ENCODE measurements at regions not wholly inside any gene's neighbourhood (a gene's known extent, or its start where the extent isn't known, plus 50 kb on each side); places are given as distances from the start of the nearest gene placed in this dataset.

DNA sequence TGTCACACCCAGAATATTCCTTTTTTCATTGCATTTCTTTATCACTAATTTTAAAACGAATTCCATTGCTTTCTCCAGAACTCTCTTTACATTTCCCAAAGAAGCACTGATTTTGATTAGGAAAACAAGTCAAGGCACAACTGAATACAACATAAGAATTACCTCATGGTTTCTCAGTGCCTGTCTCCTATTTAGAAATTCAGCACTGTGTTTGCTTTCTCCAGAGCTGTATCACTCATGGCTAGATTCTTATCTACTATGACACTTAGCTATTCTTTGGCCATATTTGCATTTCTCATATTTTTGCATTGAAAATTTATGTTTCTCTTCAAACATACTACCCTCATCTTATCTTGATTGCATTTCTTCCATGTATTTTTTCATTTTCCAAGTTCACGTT lies 1402.0 kb downstream of the MRPL39 start:
- Histone ChIP-seq H3K79me2 (ENCODE audit: insufficient read depth, low read length) (no peaks in the 10 kb centered on the region), H4K20me1 (ENCODE audit: insufficient read depth, low read length, poor library complexity, severe bottlenecking) (no peaks in the 10 kb centered on the region), H2AFZ (ENCODE audit: low read length) (no peak overlapping the region), H3K9me2 (replicated peaks; ENCODE audit: low read depth, low read length) (no peaks in the 10 kb centered on the region), H3K9ac (ENCODE audit: low read depth, low read length, poor library complexity, severe bottlenecking) (no peak overlapping the region), H3K4me2 (ENCODE audit: low read depth, low read length, poor library complexity, severe bottlenecking) (no peak overlapping the region), H3K4me3 (ENCODE audit: low read length, poor library complexity, severe bottlenecking) (no peak overlapping the region), H3K36me3 (ENCODE audit: insufficient read depth, low read length) (no peaks in the 10 kb centered on the region), H3K4me1 (ENCODE audit: insufficient read depth, low read length, poor library complexity, severe bottlenecking) (no peaks in the 10 kb centered on the region), H3K27me3 (ENCODE audit: insufficient read depth, low read length, poor library complexity, severe bottlenecking) (no peaks in the 10 kb centered on the region), H3K9me3 (ENCODE audit: insufficient read depth, low read depth, low read length) (no peaks in the 10 kb centered on the region), H3F3A (ENCODE audit: low read depth) (no peaks in the 10 kb centered on the region)
- TF ChIP-seq EZH2phosphoT487 (IDR thresholded peaks at IDR 0.05; ENCODE audit: borderline replicate concordance), result no peak
- TF ChIP-seq, protein P1, sequence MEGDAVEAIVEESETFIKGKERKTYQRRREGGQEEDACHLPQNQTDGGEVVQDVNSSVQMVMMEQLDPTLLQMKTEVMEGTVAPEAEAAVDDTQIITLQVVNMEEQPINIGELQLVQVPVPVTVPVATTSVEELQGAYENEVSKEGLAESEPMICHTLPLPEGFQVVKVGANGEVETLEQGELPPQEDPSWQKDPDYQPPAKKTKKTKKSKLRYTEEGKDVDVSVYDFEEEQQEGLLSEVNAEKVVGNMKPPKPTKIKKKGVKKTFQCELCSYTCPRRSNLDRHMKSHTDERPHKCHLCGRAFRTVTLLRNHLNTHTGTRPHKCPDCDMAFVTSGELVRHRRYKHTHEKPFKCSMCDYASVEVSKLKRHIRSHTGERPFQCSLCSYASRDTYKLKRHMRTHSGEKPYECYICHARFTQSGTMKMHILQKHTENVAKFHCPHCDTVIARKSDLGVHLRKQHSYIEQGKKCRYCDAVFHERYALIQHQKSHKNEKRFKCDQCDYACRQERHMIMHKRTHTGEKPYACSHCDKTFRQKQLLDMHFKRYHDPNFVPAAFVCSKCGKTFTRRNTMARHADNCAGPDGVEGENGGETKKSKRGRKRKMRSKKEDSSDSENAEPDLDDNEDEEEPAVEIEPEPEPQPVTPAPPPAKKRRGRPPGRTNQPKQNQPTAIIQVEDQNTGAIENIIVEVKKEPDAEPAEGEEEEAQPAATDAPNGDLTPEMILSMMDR (conservative IDR thresholded peaks at IDR 0.05; ENCODE audit: low read length), result no peak

DNA sequence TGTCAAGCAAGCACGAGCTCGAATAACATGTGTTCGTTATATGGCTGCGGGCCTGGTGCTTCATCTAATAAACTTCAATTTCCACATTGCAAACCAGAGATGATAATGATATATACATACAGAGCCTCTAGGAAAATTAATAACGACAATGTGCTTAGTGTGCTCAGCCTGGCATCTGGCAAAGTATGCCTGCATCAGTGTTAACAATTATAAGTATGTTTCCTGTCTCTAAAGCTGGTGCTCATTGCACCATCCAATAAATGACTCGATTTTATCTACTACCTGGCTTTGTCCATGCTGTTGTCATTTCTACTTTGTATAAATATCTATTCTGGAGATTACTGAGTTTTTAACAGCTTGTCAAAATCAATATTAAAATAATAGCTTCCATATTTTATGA lies 1402.6 kb downstream of the MRPL39 start:
- H3K9me2 ChIP-seq (replicated peaks; ENCODE audit: low read depth, low read length), result no peaks in the 10 kb centered on the region
- no peaks in the 10 kb centered on the region for H3K4me1 ChIP-seq (ENCODE audit: insufficient read depth, low read length, poor library complexity, severe bottlenecking)
- no peak overlapping the region for H3K4me2 ChIP-seq (ENCODE audit: low read depth, low read length, poor library complexity, severe bottlenecking)
- no peak overlapping the region for H3K4me3 ChIP-seq (ENCODE audit: low read length, poor library complexity, severe bottlenecking)
- H3K36me3 ChIP-seq (ENCODE audit: insufficient read depth, low read length), result no peaks in the 10 kb centered on the region
- TF ChIP-seq, protein P1 (conservative IDR thresholded peaks at IDR 0.05; ENCODE audit: low read length), result no peak
- no peak for TF ChIP-seq EZH2phosphoT487 (IDR thresholded peaks at IDR 0.05; ENCODE audit: borderline replicate concordance)
- no peak overlapping the region for H3K9ac ChIP-seq (ENCODE audit: low read depth, low read length, poor library complexity, severe bottlenecking)
- no peaks in the 10 kb centered on the region for H3F3A ChIP-seq (ENCODE audit: low read depth)
- H3K27me3 ChIP-seq (ENCODE audit: insufficient read depth, low read length, poor library complexity, severe bottlenecking), result no peaks in the 10 kb centered on the region
- H3K9me3 ChIP-seq (ENCODE audit: insufficient read depth, low read depth, low read length), result no peaks in the 10 kb centered on the region
- no peaks in the 10 kb centered on the region for H4K20me1 ChIP-seq (ENCODE audit: insufficient read depth, low read length, poor library complexity, severe bottlenecking)
- H3K79me2 ChIP-seq (ENCODE audit: insufficient read depth, low read length), result no peaks in the 10 kb centered on the region
- H2AFZ ChIP-seq (ENCODE audit: low read length), result no peak overlapping the region

DNA sequence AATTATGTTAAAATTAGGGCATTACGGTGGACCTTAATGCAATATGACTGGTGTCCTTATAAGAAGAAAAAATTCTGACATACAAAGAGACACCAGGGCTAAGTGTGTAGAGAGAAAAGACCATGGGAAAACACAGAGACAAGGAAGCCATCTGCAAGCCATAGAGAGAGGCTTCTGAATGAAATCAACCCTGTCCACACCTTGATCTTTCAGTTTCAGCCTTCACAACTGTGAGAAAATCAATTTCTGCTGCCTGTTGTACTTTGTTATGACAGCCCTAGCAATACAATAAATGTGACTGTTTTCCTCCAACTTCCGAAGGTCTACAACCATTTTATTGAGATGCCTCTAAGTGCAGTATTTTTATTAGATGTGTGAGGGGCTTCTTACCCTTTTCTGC lies 1407.2 kb downstream of the MRPL39 start:
- Histone ChIP-seq H3K36me3 (ENCODE audit: insufficient read depth, low read length) (no peaks in the 10 kb centered on the region), H3K27me3 (ENCODE audit: insufficient read depth, low read length, poor library complexity, severe bottlenecking) (no peaks in the 10 kb centered on the region), H3K4me1 (ENCODE audit: insufficient read depth, low read length, poor library complexity, severe bottlenecking) (no peaks in the 10 kb centered on the region), H3K79me2 (ENCODE audit: insufficient read depth, low read length) (no peaks in the 10 kb centered on the region), H3F3A (ENCODE audit: low read depth) (no peaks in the 10 kb centered on the region), H3K9me3 (ENCODE audit: insufficient read depth, low read depth, low read length) (no peaks in the 10 kb centered on the region), H4K20me1 (ENCODE audit: insufficient read depth, low read length, poor library complexity, severe bottlenecking) (no peaks in the 10 kb centered on the region), H3K9me2 (replicated peaks; ENCODE audit: low read depth, low read length) (no peaks in the 10 kb centered on the region), H3K4me3 (ENCODE audit: low read length, poor library complexity, severe bottlenecking) (no peak overlapping the region), H3K4me2 (ENCODE audit: low read depth, low read length, poor library complexity, severe bottlenecking) (no peak overlapping the region), H2AFZ (ENCODE audit: low read length) (no peak overlapping the region), H3K9ac (ENCODE audit: low read depth, low read length, poor library complexity, severe bottlenecking) (no peak overlapping the region)
- no peak for TF ChIP-seq EZH2phosphoT487 (IDR thresholded peaks at IDR 0.05; ENCODE audit: borderline replicate concordance)
- TF ChIP-seq, protein P1 (conservative IDR thresholded peaks at IDR 0.05; ENCODE audit: low read length), result no peak

Measured in Loucy (cell line).